Stimulated activated naive CD4-positive, alpha-beta T cell treated with Interleukin-2 at 50 U/mL for 16 hours (primary cell): ENCODE measurements at regions not wholly inside any gene's neighbourhood (a gene's known extent, or its start where the extent isn't known, plus 50 kb on each side); places are given as distances from the start of the nearest gene placed in this dataset.
"Not testable (repeated sequence)": the region's sequence is repeated elsewhere in the genome, so short reads cannot be mapped to it uniquely, and the experiment has no call there.

Source experiments
- DNase-seq: peaks from one replicate; lab custom pipeline; 2025; lab: John Stamatoyannopoulos, UW

GRCh38 chr2:118611691-118612090, 235.8 kb downstream of the EN1 start:
- DNase-seq: no peak

- no peak for DNase-seq
These were observed 238.3 kb downstream of the EN1 start for GRCh38 chr2:118609138-118609537.

- DNase-seq: no peak
These were observed 239.8 kb downstream of the EN1 start for GRCh38 chr2:118607641-118608040.

- DNase-seq: no peak
These were observed 242.6 kb downstream of the EN1 start for GRCh38 chr2:118604811-118605210.

- no peak for DNase-seq
These were observed 243.1 kb downstream of the EN1 start for GRCh38 chr2:118604371-118604770.

DNA sequence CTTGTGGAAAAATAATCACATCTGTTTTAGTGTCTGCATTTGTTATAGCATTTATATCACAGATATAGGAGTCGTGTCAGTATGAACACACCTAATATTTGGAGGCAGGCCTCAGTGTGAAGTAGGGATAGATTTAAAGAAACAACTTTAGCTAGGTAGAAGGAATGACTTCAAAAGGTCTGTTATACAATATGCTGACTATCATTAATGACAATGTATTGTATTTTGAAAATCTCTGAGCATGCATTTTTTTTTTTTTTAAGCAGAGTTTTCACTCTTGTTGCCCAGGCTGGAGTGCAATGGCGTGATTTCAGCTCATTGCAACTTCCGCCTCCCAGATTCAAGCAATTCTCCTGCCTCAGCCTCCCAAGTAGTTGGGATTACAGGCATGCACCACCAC, 248.3 kb downstream of the EN1 start:
- no peak for DNase-seq

- no peak for DNase-seq
These were observed 250.8 kb downstream of the EN1 start for GRCh38 chr2:118596620-118597019.

DNA sequence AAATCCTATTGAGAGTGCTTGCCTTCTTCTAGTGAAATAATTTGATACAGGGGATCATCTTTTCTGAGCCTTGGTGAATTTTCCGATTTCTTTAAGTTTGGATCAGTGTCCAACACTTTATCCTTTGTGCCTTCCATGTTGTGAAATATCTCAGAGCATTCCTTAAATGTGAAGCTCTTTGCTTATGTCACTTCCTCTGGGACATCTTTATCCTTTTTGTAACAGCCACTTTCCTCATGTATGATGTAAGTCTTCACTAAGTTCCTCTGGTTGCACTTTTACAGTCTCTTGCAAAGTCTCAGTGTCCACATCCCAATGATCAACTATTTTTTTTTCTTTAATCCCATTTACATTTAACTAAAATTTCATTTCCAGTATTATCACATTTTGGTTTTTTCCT, 254.2 kb downstream of the EN1 start:
- DNase-seq: no peak

- no peak for DNase-seq
These were observed 256.2 kb downstream of the EN1 start for GRCh38 chr2:118591223-118591622.

GRCh38 chr2:118589721-118590120, 257.7 kb downstream of the EN1 start:
- no peak for DNase-seq

GRCh38 chr2:118588850-118589249, 258.6 kb downstream of the EN1 start:
- DNase-seq: no peak

DNA sequence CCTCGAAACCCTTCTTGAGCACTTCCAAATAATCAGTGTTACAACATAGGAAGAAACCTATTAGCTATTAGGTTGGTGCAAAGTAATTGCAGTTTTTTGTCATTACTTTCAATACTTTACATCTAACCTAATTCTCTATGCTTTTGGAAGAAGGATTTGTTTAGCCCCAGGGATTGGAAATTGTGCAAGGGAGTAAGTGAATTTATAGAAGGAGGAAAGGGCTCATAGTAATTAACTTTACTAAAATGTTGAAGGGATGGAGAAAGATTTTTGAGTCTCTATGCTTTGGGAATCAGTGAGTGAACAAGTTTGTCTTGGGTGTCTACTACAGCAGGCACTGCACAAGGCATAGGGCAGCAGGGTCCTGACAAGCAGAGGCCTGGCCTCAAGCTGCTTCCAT, 261.1 kb downstream of the EN1 start:
- DNase-seq: no peak

DNA sequence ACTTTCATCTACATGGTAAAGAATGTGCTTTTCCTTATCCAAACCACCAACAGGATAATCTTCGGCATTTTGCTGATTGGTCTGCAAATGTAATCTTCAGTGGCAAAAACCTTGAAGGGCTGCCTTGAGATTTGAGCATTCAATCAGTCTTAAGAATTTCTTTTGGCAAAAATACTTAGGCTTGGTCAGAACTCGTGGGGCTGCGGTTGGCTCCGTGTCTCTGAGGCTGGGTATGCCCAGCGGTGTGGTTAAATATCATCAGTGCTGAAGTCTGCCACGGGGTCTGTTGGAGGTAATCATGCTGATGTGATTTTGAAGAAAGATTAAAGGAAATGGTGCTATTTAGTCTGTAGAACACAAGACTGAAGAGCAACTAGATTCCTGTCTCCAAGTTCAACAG, 262.6 kb downstream of the EN1 start:
- no peak for DNase-seq

DNA sequence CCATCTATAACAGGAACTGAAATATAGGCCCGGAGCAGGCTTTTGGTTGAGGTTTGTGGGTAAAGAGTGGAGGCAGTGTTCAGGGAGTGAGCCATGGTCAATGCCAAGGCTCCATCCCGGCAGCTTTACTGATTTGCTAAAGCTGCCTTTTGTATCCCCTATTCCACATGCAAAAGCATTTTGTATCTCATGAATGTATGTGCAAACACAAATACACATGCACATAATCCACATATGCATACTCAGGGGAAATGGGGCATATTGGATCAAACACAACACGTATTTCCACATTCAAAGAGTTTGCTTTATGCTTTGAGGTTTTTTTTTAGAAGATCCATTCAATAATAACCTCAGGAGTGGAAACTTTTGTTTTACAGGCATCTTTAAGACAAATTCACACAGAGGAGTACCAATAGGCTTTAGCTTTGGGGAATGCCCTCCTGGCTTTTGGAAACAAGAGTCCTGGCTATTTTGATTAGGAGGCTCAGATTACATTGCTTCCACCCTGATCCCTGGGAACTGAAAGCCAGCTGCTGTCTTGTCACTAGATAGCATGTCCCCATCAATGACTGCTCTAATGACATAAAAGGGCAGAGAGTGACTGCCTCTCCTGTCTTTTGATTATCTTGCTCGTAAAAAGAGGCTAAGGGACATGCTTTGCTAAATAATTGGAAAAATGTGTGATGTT, 263.2 kb downstream of the EN1 start:
- DNase-seq: no peak

GRCh38 chr2:118582058-118582457, 265.4 kb downstream of the EN1 start:
- DNase-seq: no peak

GRCh38 chr2:118580651-118581050, 266.8 kb downstream of the EN1 start:
- no peak for DNase-seq

- DNase-seq: no peak
These were observed 267.3 kb downstream of the EN1 start for GRCh38 chr2:118580107-118580506.

DNA sequence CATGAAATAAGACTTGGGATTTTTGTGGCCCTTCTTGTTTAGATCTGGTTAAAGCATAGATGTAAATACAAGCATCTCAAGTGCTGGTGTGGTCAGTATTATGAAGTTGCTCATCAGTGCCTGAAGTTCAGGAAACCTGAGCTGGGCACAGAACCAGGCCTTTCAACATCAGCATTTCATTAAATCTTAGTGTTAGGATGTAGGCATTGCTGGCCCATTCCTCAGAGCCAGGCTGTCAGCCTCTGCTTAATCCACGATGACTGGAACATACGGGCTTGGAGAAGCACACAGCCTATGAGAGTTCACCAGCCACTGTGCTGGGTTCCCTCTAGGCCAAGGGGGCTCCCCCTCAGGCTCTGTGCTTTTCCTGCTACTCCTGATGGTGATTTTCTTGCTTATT, 270.2 kb downstream of the EN1 start:
- no peak for DNase-seq

- no peak for DNase-seq
These were observed 271.2 kb downstream of the EN1 start for GRCh38 chr2:118576109-118576855.

GRCh38 chr2:118572380-118572779, 275.1 kb downstream of the EN1 start:
- DNase-seq: not testable (repeated sequence)

- no peak for DNase-seq
These were observed 277.4 kb downstream of the EN1 start for GRCh38 chr2:118569876-118570535.

- no peak for DNase-seq
These were observed 278.7 kb downstream of the EN1 start for GRCh38 chr2:118568700-118569099.
